ENCODE measurements at regions not wholly inside any gene's neighbourhood (a gene's known extent, or its start where the extent isn't known, plus 50 kb on each side); places are given as distances from the start of the nearest gene placed in this dataset.

GRCh38 chr21:36550761-36551160, 70.8 kb upstream of the CLDN14 start:
- TF ChIP-seq CTCF (IDR thresholded peaks at IDR 0.05) (no peak), POLR2A (IDR thresholded peaks at IDR 0.05) (no peak)
- Histone ChIP-seq H3K36me3 (no peaks in the 10 kb centered on the region), H3K27me3 (no peaks in the 10 kb centered on the region), H3K4me3 (replicated peaks in 1 of 3) (no peak overlapping the region), H3K27ac (no peak overlapping the region), H3K9me3 (no peaks in the 10 kb centered on the region), H3K4me1 (no peaks in the 10 kb centered on the region)
- WGBS, 2 donors: 74 to 84% methylated on average over 7 of the region's 7 CpGs
- DNase-seq: no peak
- intact Hi-C loops (cut with DNase I): no loop called here

- no peak for TF ChIP-seq POLR2A (IDR thresholded peaks at IDR 0.05)
- no peak for TF ChIP-seq CTCF (IDR thresholded peaks at IDR 0.05)
- H3K9me3 ChIP-seq: no peaks in the 10 kb centered on the region
- H3K4me3 ChIP-seq (replicated peaks in 1 of 3): no peak overlapping the region
- no peaks in the 10 kb centered on the region for H3K27me3 ChIP-seq
- H3K27ac ChIP-seq: no peak overlapping the region
- WGBS, 2 donors: 82 to 96% methylated on average over 3 to 4 of the region's 4 CpGs
- no peaks in the 10 kb centered on the region for H3K4me1 ChIP-seq
- intact Hi-C loops (cut with DNase I): no loop called here
- no peak for DNase-seq
- no peaks in the 10 kb centered on the region for H3K36me3 ChIP-seq
Observed at GRCh38 chr21:36551321-36551720, 71.4 kb upstream of the CLDN14 start.

- Histone ChIP-seq H3K27me3 (no peaks in the 10 kb centered on the region), H3K36me3 (no peaks in the 10 kb centered on the region), H3K4me1 (no peaks in the 10 kb centered on the region), H3K4me3 (replicated peaks in 1 of 3) (no peak overlapping the region), H3K9me3 (no peaks in the 10 kb centered on the region), H3K27ac (no peak overlapping the region)
- WGBS, 2 donors: 53 to 60% methylated on average over 10 of the region's 10 CpGs
- intact Hi-C loops (cut with DNase I): no loop called here
- TF ChIP-seq CTCF (IDR thresholded peaks at IDR 0.05): no peak
- no peak for TF ChIP-seq POLR2A (IDR thresholded peaks at IDR 0.05)
- no peak for DNase-seq
Observed at GRCh38 chr21:36551731-36552433, 72.0 kb upstream of the CLDN14 start.

GRCh38 chr21:36552434-36552785, 72.5 kb upstream of the CLDN14 start:
- Histone ChIP-seq H3K9me3 (no peaks in the 10 kb centered on the region), H3K36me3 (no peaks in the 10 kb centered on the region), H3K27ac (no peak overlapping the region), H3K4me3 (replicated peaks in 1 of 3) (no peak overlapping the region), H3K4me1 (no peaks in the 10 kb centered on the region), H3K27me3 (no peaks in the 10 kb centered on the region)
- intact Hi-C loops (cut with DNase I): no loop called here
- no peak for TF ChIP-seq CTCF (IDR thresholded peaks at IDR 0.05)
- no peak for TF ChIP-seq POLR2A (IDR thresholded peaks at IDR 0.05)
- DNase-seq: no peak

GRCh38 chr21:36553406-36553805, 73.5 kb upstream of the CLDN14 start:
- Histone ChIP-seq H3K36me3 (no peaks in the 10 kb centered on the region), H3K27ac (no peak overlapping the region), H3K9me3 (no peaks in the 10 kb centered on the region), H3K4me3 (replicated peaks in 1 of 3) (no peak overlapping the region), H3K27me3 (no peaks in the 10 kb centered on the region), H3K4me1 (no peaks in the 10 kb centered on the region)
- no peak for TF ChIP-seq CTCF (IDR thresholded peaks at IDR 0.05)
- TF ChIP-seq POLR2A (IDR thresholded peaks at IDR 0.05): no peak
- DNase-seq: no peak
- WGBS, 2 donors: 91 to 96% methylated on average over 6 of the region's 6 CpGs
- intact Hi-C loops (cut with DNase I): no loop called here

Measured in thyroid gland (tissue), 4 donors.